ENCODE measurements at regions not wholly inside any gene's neighbourhood (a gene's known extent, or its start where the extent isn't known, plus 50 kb on each side); places are given as distances from the start of the nearest gene placed in this dataset.
"Not testable (repeated sequence)": the region's sequence is repeated elsewhere in the genome, so short reads cannot be mapped to it uniquely, and the experiment has no call there.

GRCh38 chr5:98365126-98365525 is 408.3 kb upstream of the RGMB start:
- no peak for DNase-seq (ENCODE audit: low read depth)

GRCh38 chr5:98368141-98368540 is 405.3 kb upstream of the RGMB start:
- no peak for DNase-seq (ENCODE audit: low read depth)

GRCh38 chr5:98372351-98372750 is 401.1 kb upstream of the RGMB start:
- no peak for DNase-seq (ENCODE audit: low read depth)

- DNase-seq (ENCODE audit: low read depth), result no peak
Measured at GRCh38 chr5:98391921-98392625, 381.4 kb upstream of the RGMB start.

GRCh38 chr5:98393205-98393604 is 380.3 kb upstream of the RGMB start:
- not testable (repeated sequence) for DNase-seq (ENCODE audit: low read depth)

GRCh38 chr5:98397081-98397480 is 376.4 kb upstream of the RGMB start:
- DNase-seq (ENCODE audit: low read depth), result peak; percentile 56

DNA sequence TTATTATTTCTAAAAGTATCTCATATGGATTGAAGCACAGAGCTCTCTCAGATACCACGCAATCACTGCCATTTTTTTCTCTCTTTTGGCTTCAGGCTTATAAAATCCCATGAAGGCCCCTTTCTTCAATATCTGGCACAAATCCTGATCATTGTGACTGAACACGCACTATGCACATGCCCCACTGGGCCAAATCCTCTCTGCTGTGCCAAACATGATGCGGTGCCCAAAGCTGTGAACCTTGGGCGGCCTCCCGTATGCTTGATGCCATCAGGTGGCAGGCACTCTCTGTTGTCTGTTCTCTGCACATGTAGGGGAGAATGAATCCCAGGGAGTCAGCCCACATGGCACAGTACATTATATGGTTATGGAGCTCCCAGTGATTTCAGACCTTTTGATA is 375.0 kb upstream of the RGMB start:
- no peak for DNase-seq (ENCODE audit: low read depth)

GRCh38 chr5:98401656-98402055 is 371.8 kb upstream of the RGMB start:
- no peak for DNase-seq (ENCODE audit: low read depth)

DNA sequence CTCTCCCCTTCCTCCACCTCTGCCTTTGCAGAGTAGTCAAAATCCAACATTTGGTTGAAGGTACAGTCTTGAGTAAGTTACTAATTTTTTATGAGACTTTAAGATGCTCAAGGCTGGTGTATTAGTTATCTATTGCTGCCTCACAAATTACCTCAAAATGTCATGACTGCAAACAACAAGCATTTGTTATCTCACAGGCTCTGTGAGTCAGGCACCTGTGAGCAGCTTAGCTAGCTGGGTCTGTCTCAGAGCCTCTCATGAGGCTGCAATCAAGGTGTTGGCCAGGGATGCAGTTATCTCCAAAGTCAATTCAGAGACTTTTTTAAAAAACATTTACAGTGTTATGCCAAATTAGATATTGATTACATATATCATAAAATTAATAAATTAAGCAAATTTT is 371.3 kb upstream of the RGMB start:
- DNase-seq (ENCODE audit: low read depth), result no peak

DNA sequence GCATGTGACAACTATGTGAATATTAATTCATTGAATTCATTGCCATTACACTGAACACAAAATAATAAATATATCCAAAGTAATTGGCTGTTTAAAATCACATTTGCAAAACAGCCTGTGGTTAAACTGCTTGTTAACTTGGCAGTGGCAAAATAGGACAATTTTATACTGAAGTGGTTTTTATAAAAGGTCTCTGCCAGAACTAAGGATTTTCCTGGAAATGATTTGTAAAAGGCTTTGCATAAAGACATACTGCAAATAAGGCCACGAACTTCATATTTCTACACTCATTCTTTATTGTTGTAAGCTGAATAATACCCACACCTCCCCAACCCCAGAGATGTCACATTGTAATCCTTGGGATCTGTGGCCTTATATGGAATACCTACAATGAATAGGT is 370.3 kb upstream of the RGMB start:
- DNase-seq (ENCODE audit: low read depth), result no peak

GRCh38 chr5:98414938-98415337 is 358.5 kb upstream of the RGMB start:
- peak; percentile 77 for DNase-seq (ENCODE audit: low read depth)

GRCh38 chr5:98415663-98416062 is 357.8 kb upstream of the RGMB start:
- no peak for DNase-seq (ENCODE audit: low read depth)

DNA sequence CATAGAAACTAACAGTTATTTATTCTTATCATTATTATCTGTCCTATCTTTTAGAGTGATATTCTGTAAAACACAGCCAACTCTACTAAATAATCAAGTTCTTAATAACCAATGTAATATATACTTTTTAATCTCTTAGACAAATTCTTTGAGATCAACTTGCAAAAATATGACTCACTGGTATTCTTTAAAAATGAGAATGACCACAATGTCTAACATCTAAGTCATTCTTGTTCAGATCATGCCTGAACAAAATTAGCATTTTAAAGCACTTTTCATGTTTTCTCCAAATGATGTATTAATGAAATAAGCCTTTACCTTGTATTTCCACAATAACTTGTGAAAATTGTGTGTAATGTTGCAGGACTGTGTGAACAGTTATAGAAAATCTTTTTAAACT is 356.9 kb upstream of the RGMB start:
- DNase-seq (ENCODE audit: low read depth), result no peak

DNA sequence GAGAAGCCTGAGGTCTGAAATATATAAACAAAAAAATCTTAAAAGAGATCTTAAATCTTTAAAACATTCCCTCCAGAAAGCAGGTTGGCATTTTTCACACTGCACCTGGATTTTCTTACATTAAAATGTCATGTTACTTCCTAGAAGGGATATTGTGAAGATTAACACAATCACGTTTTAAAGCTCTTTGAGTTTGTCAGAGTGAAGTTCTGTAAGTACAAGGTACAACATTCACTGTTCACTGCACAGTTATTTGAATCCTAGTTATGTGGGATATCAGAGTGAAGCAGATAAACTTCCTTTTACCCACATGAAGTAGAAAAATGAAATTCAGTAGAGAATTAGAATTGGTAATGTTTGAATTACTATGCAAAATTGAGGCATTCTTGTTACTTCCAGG is 353.6 kb upstream of the RGMB start:
- DNase-seq (ENCODE audit: low read depth), result no peak

- peak; percentile 51 for DNase-seq (ENCODE audit: low read depth)
Measured at GRCh38 chr5:98424681-98425450, 348.6 kb upstream of the RGMB start.

GRCh38 chr5:98425640-98426039 is 347.8 kb upstream of the RGMB start:
- DNase-seq (ENCODE audit: low read depth), result no peak

DNA sequence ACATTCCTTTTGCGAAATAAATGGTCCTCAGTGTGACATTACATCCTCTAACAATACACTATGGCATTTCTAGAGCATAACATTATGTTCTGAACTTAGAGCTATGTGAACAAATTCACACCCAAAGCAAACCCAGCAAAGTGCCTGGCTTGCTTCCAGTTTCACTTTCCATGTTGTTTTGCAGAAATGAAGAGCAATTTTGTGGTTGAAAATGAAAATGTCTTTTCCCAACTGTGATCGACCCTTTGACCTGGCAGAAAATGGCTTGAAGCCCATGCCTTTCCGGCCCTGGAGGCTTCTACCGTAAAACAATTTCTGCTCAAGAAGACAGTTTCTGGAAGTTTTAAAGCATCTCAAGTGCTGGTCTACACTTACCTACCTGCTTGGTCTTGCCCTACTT is 344.7 kb upstream of the RGMB start:
- DNase-seq (ENCODE audit: low read depth), result peak; percentile 85

GRCh38 chr5:98432378-98432777 is 341.1 kb upstream of the RGMB start:
- DNase-seq (ENCODE audit: low read depth), result no peak

DNA sequence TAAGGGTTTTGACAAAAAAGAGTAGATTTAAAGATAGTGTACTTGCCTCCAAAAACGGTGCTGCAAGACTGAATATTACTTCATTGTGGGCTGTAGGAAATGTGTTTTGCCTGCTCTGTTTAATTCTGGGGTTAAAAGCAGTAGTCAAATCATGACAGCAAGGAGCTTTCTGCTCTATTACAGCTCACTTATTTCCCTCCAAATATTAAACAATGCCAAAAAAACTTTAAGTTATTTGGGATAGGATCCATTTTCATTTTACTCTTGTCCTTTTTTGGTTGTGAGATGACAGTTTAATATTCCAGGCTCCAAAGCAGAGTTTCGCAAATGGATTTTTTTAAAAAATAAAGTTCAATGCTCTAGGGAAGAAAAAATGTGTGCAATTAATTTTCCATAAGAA is 340.4 kb upstream of the RGMB start:
- no peak for DNase-seq (ENCODE audit: low read depth)

DNA sequence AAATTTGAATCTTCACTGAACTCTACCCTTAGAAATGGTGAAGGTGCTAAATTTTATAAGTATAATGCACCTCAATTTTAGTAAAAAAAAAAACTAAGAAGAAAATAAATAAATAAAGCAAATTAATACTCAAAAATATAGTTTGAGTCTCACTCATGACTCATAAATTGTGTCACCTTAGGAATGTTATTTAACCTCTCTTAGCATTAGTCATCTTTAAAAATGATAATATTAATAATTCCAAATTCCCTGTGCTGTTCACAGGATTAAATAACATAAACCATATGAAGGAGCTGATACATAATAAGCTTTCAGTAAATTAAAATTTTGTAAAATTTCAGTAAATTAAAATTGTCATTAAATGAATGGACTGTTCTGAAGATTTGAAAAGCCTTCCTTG is 339.8 kb upstream of the RGMB start:
- no peak for DNase-seq (ENCODE audit: low read depth)

GRCh38 chr5:98436667-98437066 is 336.8 kb upstream of the RGMB start:
- no peak for DNase-seq (ENCODE audit: low read depth)

- no peak for DNase-seq (ENCODE audit: low read depth)
Measured at GRCh38 chr5:98442448-98442847, 331.0 kb upstream of the RGMB start.

DNA sequence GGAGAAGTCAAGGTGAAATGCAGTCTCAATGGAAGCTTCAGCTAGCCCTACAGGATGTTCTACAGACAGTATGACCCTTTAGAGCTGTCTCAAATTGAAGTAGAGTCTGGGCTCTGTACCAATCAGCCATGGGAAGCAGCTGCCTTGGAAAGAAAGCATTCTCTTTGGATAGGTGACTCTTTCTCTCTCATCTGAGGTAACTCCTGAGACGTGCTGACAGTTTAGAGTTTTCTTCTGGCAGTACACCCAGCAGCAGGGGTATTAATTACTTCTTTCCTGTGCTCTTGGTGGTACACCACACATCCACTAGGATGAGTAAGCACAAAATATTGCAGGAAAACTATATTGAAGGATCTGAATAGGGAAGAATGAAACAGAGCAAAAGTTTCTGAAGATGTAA is 329.6 kb upstream of the RGMB start:
- DNase-seq (ENCODE audit: low read depth), result no peak

GRCh38 chr5:98453296-98453695 is 320.2 kb upstream of the RGMB start:
- DNase-seq (ENCODE audit: low read depth), result no peak

Data from fibroblast of the conjunctiva (primary cell).